Renal cortical epithelial cell (primary cell): ENCODE measurements at regions not wholly inside any gene's neighbourhood (a gene's known extent, or its start where the extent isn't known, plus 50 kb on each side); places are given as distances from the start of the nearest gene placed in this dataset.

Source experiments
- DNase-seq: peaks from one replicate; pipeline ENCODE4 v3.0.0-alpha.2; 2011; ENCODE audit warnings: low read depth

DNA sequence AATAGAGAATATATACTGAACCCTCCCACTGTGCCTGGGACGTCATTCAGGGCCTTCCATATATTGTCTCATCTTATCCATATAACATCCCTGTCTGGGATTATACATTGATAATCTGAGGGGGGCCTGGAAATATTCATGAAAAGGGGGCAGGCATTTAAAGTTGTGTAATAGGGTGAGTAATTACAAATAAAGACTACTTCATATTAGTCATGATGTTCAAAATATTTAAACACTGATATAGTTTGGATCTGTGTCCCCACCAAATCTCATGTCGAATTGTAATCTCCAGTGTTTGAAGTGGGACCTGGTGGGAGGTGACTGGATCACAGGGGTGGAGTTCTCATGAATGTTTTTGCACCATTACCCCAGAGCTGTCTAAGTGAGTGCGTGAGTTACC is 97.8 kb downstream of the AQP9 start:
- no peak for DNase-seq

DNA sequence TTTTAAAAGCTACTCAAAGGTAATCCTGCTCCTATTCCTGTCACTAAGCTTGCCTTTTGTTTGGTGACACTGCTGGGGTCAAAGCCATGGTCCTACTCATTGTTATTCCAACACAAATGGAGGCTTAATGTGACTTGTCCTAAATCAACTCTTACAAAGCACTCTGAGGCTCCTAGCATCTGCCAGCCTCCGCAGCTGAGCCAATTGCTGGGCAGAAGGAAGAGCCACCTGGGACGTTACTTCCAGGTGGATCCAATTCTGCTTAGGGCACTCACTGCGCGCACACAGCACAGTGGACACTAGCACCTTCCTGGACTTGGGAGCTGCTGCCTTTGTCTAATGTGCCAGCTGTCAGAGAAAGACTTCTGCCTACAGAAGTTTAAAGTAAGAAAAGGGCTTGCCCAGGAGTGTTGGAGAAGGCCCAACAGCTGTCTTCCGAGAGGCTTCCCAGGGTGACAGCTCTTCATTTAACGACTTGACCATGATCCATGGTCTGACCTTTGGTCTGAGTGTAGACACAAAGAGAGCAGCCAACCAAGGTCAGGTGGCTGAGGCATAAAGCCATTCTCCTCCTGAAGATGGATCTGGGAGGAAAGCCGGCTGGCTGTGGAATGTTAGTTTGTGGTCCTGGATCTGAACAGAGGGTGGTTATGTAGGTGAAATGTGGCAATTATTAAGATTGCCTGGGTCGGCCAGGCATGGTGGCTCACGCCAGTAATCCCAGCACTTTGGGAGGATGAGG is 102.2 kb downstream of the AQP9 start:
- peak; percentile 59 for DNase-seq

DNA sequence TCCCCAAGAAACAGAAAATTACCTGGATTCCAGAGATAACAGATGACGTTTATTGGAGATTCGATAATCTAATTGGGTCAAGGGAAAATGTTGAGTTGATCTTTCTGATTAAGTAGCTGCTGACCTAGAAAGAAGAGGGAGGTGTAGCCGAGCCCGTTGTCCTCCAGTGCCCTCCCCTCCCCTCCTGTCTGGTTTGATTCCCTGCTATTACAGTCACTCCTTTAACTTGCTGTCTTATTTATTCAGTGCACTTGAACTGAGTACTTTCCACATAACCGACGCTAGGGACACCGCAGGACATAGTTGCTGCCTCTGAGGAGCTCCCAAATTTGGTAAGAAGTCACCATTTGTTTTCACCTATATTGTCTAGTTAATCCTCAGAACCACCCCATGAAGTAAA is 103.7 kb downstream of the AQP9 start:
- no peak for DNase-seq

DNA sequence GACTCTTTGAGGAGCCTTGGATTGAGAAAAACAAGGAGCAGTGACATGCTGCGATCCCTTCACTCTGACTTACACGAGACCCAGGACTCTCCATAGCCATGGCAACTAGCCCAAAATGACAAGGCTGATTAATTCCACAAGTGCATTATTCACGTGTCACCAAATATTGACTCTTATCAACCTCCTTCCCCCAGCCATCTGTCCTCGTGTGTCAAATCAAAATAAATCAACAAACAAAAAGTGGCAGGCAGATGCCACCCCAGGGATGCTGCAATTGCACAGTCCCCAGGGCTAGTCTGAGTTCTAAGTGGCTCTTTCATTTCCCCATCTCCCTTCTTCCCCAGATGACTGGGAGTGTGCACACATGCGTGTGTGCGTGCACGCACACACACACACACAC is 104.9 kb downstream of the AQP9 start:
- no peak for DNase-seq

DNA sequence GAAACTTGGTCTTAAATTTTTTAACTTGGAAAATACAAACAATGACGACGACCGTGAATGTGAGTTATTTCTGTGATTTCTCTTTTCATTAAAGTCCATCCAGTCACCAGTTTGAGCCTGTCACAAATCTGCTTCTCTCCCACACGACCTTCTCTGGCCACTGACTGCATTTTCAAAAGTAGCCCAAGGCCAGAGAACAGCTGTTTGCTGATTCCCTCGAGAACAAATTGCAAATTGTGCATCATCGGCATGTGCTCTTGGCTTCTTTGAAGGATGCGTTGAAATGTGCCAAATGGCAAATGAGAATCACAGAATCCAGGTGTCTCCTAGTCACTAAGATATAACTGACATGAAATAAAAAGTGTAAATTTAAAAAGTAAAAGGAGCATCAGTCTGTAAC is 106.4 kb downstream of the AQP9 start:
- no peak for DNase-seq

DNA sequence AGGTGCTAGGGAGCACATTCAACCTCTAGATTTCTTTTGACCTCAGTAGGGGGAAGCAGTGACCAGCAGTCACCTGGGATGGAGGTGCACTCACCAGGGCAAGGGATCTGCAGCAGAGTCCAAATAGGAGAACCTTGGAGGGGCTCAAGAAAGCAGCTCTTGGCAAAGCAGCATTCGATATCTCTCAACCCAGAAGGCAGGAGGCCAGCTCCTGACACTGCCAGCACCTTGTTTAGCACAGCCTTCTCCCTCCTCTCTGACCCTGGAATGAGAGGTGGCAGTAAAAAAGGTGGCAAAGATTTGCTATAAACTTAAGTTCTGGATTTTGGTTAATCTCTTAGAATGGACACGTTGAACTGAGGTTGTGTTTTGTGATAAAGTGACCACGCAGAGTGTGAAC is 107.9 kb downstream of the AQP9 start:
- no peak for DNase-seq

DNA sequence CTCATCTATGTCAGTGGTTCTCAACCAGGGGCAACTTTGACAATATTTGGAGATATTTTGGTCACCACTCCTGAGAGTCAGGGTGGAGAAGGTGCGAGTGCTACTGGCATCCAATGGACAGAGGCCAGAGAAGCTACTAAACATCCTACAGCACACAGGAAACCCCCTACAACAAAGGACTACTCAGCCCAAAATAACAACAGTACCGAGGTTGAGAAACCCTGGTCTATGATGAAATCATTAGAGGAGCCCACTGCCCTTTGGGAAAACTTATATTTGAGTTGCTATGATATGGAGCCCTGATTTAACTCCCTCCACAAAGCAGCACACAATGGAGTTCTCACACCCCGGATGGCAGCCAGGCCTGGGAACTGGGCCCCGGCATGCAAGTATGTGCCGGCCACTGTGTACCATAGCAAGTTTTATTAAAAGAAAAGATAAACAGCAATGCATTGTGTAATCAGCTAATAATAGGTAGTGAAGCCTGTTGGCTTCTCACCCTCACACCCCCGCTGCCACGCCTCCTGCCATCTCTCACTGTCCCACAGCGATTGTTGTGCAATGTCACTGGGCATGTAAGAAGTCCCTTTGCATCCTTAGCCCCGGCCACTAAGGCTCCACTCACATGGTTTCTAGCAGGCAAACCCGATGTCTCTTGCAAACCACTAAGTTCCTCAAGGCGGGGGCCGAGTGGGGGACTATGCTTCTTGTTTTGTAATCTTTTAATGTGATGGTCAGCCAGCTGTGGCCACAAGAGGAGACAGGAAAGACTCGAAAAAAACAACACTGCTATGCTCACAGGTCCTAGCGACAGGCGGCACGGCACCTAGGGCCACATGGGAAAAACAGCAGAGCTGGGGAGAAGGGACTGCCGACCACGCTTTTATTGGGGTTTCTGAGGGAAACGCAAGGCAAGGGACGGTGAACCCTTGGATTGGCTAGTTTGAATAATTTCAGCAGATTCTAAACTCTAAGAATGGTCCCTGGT is 110.0 kb downstream of the AQP9 start:
- DNase-seq = no peak

DNA sequence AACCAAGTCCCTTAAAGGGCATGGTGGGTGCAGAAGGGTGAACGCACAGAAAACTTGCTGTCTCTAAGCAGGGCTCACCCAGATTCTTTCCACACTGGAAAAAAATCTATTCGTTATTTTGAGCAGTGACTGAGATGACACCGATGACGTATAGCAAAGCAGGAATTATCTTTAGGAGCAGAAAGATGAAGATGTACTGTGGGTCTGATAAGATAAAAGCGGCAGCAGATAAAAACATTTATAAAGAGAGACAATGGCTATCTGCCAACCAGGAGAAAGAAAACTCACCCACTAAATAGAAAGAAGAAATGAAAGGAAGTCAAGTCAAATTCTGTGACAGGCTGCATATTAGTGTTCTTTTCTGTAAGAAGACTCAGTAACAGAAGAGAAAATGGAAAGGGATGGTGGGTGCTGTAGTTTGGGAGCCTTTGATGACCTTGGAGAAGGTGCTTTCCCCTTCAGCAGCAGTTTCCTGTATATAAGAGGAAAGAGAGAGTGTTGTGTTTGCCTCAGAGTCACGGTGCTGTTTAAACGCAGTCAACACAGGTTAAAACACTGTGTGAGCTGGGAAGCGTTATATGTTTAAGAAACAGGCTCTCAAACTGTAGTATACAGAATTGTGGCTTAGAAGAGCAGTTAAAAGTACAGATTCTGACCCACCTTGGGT is 111.6 kb downstream of the AQP9 start:
- no peak for DNase-seq

DNA sequence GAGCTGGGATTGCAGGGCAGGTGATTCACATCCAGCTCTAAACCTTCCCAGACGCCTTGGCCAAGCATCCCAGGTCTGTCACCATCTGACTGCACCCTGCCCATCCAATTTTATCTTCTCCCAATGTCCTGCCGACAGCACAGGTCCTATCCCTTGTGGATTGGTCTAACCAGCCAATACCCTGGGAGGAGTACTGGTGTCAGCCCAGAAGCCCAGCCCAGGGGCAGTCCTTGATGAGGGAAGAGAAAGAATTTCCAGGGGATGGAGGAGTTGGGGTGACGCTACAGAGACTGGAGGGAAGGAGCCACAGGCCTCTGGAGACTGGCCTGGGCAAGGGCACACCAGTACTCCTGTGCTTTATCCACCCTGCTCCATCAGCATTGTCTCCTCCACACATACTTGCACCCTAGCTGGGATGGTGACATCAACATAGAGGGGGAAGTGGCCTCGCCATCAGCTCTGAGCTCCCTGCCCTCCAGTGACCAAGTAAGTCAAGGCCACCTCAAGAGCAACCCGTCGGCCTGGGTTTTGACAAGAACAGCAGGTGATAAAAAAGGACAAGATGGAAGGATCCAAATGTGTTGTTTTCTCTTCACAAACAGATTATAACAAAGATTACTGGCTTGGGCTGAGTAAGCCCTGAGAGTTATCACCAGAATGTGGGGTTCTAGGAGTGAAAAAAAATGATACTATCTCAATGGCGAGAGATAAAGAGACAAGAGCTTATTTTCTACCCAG is 114.6 kb downstream of the AQP9 start:
- no peak for DNase-seq

DNA sequence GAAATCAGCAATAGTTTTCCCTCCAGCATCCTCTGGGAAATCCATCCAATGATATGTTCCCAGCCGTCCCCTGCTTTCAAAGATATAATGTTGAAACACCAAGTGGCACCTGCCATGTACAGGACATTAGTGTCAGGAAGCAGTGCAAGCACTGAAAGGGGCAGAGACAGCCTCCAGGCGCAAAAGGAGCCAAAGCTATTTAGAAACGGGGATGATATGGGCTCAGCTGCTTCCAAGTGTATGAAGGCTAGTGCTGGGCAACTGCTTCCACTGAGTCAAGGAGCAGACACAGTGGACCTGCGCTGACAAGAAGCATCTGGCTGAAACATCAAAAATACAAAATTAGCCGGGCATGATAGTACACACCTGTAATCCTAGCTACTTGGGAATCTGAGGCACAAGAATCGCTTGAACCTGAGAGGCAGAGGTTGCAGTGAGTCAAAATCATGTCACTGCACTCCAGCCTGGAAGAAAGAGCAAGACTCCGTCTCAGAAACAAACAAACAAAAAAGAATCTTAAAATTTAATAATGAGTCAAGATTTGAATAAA is 119.7 kb downstream of the AQP9 start:
- no peak for DNase-seq

DNA sequence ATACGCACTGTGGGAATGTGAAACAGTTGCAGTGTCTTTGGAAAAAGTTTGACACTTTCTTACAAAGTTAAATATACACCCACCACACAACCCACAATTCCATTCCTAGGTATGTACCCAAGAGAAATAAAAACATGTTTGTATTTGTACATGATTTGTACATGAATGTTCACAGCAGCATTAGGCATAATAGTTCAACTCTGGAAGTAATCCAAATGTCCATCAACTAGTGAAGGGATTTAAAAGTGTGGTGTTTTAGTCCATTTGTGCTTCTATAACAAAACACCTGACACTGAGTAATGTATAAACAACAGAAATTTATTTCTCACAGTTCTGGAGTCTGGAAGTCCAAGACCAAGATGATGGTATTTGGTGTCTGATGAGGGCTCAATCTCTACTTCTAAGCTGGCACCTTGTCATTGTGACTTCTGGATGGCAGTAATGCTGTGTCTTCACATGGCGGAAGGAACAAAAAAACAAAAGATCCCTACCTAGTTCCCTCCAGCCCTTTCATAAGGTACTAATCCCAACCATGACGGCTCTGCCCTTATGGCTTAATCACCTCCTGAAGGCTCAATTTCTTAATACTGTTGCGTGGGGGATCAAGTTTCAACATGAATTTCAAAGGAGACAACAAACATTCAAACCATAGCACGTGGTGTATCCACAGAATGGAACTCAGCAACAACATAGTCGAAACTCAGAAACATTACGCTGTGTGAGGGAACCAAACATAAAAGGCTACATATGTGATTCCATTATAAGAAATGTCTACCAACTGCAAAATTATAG is 120.5 kb downstream of the AQP9 start:
- peak; percentile 46 for DNase-seq

DNA sequence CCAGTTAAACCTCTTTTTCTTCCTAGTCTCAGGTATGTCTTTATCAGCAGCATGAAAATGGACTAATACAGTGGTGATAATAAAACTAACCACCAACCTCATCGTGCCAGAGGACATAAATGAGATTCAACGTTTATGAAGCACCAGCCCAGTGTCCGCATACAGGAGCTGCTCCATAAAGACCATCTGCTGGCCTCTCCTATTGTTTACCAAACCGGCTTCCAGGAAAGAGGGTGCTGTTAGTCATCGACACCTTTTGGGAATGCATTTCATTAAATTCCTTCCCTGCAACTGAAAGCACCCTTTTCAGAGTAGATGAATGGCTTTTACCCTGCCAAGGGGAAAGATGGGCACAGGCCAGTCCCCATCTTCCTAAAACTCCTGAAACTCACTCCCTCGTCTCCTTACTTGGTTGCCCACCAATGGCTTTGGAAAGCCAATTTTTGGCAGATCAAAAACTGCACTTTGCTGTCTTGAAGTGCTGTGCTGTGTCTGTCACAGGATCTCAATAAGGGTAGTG is 122.1 kb downstream of the AQP9 start:
- DNase-seq = peak; percentile 84

DNA sequence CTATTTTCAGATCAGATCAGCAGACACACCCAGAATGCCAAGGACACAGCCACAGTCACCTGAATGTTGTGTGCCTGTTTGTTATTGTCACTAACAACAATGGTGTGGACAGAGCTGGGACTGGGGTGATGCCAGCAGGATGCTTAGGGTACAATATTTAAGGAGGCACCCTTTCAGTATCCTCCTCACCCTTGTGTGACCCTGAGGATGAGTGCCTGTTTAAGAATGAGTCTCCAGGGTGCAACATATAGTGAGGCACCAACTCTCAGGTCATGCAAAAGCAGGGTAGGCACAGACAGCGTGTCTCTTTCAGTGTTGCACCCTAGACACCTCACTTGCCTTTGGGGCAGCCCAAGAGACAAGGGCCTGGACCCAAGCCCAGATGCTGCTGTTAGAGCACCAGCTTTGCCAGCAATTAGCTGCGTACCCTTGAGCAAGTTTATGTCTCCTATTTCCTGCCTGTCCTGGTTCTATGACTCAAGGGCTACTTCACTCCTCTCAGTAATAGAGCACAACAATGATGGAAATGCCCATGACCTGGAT is 122.6 kb downstream of the AQP9 start:
- peak; percentile 91 for DNase-seq

DNA sequence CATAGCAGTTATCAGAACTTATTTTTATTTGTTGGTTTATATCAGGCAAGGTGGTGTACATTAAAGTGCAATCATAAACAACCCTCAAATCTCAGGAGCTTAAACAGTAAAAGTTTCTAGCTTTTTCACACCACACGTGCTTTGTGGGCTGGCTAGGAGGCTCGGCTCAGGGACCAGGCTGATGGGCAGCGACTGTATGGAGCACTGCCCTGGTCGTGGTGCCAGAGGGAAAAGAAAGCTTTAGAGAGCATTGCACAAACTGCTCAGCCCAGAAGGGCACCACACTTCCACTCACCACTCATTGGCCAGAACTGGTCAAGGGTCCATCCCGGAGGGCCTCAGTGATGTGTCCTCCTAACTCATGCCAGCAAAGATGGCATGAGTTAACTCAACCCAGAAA is 123.2 kb downstream of the AQP9 start:
- DNase-seq = no peak

DNA sequence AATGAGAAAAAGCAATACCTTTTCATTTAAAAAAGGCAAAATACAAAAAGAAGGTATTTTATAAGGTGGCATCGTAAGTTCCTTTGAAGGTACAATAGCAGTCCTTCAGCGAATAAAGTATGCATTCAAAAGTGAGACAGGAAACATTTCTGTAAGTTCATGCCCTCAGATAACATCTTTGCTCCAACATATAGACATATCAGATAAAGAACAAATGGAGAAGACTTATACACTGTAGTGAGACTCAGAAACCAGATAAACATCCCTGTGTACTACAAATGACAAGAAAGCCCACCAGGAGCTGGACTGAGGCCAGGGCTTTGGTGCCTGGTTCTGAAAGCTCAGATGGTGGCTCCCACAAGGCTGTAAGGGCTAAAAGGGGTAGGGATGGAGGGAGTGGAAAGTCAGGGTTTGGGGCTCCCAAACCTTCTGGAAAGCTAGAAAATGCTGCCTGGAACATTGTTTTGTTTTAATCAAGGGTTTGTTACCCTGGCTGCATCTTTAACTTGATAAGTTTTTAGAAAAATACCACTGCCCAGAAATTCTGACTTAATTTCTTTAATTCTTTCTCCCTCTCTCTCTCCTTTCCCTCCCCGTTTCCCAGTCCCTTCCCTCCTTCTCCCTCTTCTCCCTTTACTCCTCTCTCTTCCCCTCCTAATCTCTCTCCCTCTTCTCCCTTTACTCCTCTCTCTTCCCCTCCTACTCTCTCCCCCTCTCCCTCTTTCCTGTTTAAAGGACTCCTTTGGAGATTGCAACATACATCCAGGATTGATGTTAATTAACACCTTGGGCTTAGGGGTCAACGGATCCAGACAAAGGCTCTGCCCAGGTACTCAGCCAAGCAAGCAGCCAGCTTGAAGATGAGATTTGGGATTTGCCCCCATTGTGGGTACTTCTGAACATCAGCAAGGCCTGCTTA is 126.1 kb downstream of the AQP9 start:
- peak; percentile 53 for DNase-seq

DNA sequence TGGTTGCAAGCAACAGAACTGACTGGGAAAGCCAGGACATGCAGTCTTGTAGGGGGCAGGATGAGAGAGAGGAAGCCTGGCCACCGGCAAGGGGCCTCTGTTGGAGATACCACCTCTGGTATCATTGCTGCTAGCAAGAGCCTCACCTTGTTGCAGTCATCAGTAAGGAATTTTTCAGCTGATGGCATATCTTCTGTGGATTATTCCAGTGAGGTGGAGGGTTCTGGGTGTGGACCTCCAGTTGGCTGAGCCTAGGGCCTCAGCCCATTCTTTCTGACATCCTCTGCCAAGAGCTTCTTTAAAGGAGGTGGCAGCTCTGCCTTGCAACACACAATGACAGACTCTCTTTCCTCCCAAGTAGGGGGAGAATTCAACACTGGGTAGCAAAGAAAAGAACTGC is 128.9 kb downstream of the AQP9 start:
- no peak for DNase-seq

DNA sequence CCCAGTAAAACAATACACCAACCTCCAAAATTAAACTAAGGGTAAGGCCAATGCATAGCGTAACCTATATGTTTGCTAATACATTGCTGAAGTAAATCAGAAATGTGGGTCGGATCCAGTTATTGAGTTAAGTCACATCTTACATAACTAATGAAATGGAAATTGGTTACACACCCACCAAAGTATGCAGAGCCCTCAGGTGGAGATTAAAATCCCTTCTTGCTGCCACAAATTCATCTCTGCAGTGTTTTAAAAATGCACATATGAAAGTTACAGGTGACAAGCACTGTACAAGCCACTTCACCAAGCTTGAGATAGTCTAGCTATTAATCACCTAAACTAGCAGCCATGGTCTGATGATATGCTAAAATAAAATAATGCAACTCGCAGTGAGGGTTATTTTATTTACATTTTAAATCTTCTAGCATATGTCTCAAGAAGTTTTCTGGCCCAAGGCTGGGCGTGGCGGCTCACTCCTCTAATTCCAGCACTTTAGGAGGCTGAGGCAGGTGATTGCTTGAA is 130.6 kb downstream of the AQP9 start:
- DNase-seq = no peak
